B cell (primary cell): ENCODE measurements at regions not wholly inside any gene's neighbourhood (a gene's known extent, or its start where the extent isn't known, plus 50 kb on each side); places are given as distances from the start of the nearest gene placed in this dataset.

Experiments used
- ATAC-seq: fragments of 200-7000 bp; cut with Tn5 transposase; one replicate; pipeline ENCODE4 v1.10.0; 2021; ENCODE audit warnings: low read depth, mild to moderate bottlenecking, moderate number of reproducible peaks, moderate library complexity
- CTCF ChIA-PET: fragments of 350-600 bp; sonication (Branson Sonifier 250); formaldehyde crosslinking; loops from one replicate; lab custom pipeline; 2021; ENCODE audit warnings: antibody characterized with exemption, inconsistent platforms; lab: Charles Lee
- POLR2A ChIA-PET: fragments of 350-600 bp; sonication (Branson Sonifier 250); formaldehyde crosslinking; loops from one replicate; lab custom pipeline; 2021; ENCODE audit warnings: antibody characterized with exemption; lab: Charles Lee
- DNase-seq: peaks from one replicate; pipeline ENCODE4 v3.0.0; 2013
- H2AFZ ChIP-seq: 2 replicates; pipeline ENCODE4 v1.6.1; 2012; ENCODE audit warnings: mild to moderate bottlenecking, low read depth, low read length; ENCODE audit not compliant: insufficient read depth, poor library complexity, severe bottlenecking
- H3K27ac ChIP-seq, 2 donors: 1 replicate in 1 of 2; 2 replicates in 1 of 2; pipeline ENCODE4 v1.5.1; 2012 to 2013; ENCODE audit warnings: low read length in 2 of 2, mild to moderate bottlenecking in 2 of 2, moderate library complexity in 1 of 2
- H3K27me3 ChIP-seq, 4 experiments: fragments of 200-600 bp in 1 of 4; sonication (generic) in 1 of 4; replicated peaks in 1 of 4; 1 replicate in 2 of 4; 2 replicates in 2 of 4; pipeline versions ENCODE4 v1.6.1 to v1.7.0; 2013 to 2016; ENCODE audit warnings: low read length in 3 of 4, mild to moderate bottlenecking in 2 of 4, mixed read lengths in 1 of 4, moderate library complexity in 1 of 4; ENCODE audit not compliant: insufficient read depth in 4 of 4, control insufficient read depth in 3 of 4; ENCODE audit errors: control extremely low read depth in 1 of 4
- H3K36me3 ChIP-seq, 2 experiments: replicated peaks in 1 of 2; 1 replicate in 1 of 2; 2 replicates in 1 of 2; pipeline versions ENCODE4 v1.6.1 to v1.7.1; 2013; ENCODE audit warnings: low read length in 1 of 2; ENCODE audit not compliant: insufficient read depth in 2 of 2, control insufficient read depth in 1 of 2; ENCODE audit errors: control extremely low read depth in 1 of 2, extremely low read depth in 1 of 2
- H3K4me1 ChIP-seq, 2 donors: fragments of 200-600 bp in 1 of 2; sonication (generic) in 1 of 2; 1 replicate in 1 of 2; 2 replicates in 1 of 2; pipeline versions ENCODE4 v1.5.1 to v1.6.1; 2013 to 2017; ENCODE audit warnings: low read length in 2 of 2; ENCODE audit not compliant: control insufficient read depth in 2 of 2, insufficient read depth in 2 of 2
- H3K4me2 ChIP-seq: replicated peaks from 2 replicates; pipeline ENCODE3; 2012; ENCODE audit warnings: mild to moderate bottlenecking, low read depth, low read length; ENCODE audit not compliant: poor library complexity, severe bottlenecking
- H3K4me3 ChIP-seq, 5 experiments: fragments of 200-600 bp in 1 of 5; sonication (generic) in 1 of 5; 1 replicate in 3 of 5; 2 replicates in 2 of 5; pipeline versions ENCODE4 v1.5.1 to v1.7.0; 2011 to 2016; ENCODE audit warnings: low read length in 4 of 5, mild to moderate bottlenecking in 4 of 5, low read depth in 2 of 5, control low read depth in 1 of 5, moderate library complexity in 1 of 5; ENCODE audit not compliant: insufficient read depth in 1 of 5; ENCODE audit errors: control extremely low read depth in 1 of 5, extremely low read depth in 1 of 5
- H3K79me2 ChIP-seq: fragments of 200-600 bp; sonication (generic); one replicate; pipeline ENCODE4 v1.6.0; 2016; ENCODE audit warnings: low read length; ENCODE audit not compliant: control insufficient read depth, insufficient read depth
- H3K9ac ChIP-seq: fragments of 200-600 bp; sonication (generic); 2 replicates; pipeline ENCODE4 v1.6.1; 2017; ENCODE audit warnings: mild to moderate bottlenecking, low read length, moderate library complexity
- H3K9me3 ChIP-seq, 3 donors: one replicate each; pipeline versions ENCODE4 v1.6.1 to v1.7.1; 2013; ENCODE audit warnings: low read length in 2 of 3; ENCODE audit not compliant: control insufficient read depth in 2 of 3, insufficient read depth in 1 of 3; ENCODE audit errors: control extremely low read depth in 1 of 3
- H4K20me1 ChIP-seq: 2 replicates; pipeline ENCODE4 v1.6.0; 2012; ENCODE audit warnings: mild to moderate bottlenecking, low read length; ENCODE audit not compliant: insufficient read depth, control insufficient read depth, poor library complexity, severe bottlenecking
- H3K27ac Mint-ChIP-seq: one replicate; pipeline ENCODE4 v1.8.0; 2021; ENCODE audit warnings: mixed read lengths
- H3K27me3 Mint-ChIP-seq: one replicate; pipeline ENCODE4 v1.8.0; 2021; ENCODE audit warnings: mixed read lengths
- H3K4me1 Mint-ChIP-seq: one replicate; pipeline ENCODE4 v1.8.0; 2021; ENCODE audit warnings: mixed read lengths
- H3K4me3 Mint-ChIP-seq: one replicate; pipeline ENCODE4 v1.8.0; 2021; ENCODE audit warnings: mixed read lengths
- H3K9me3 Mint-ChIP-seq: one replicate; pipeline ENCODE4 v1.8.0; 2022; ENCODE audit warnings: mixed read lengths; ENCODE audit not compliant: insufficient read depth
- EZH2 ChIP-seq: IDR thresholded peaks from 2 replicates; pipeline ENCODE4 v1.6.1; 2012; ENCODE audit warnings: borderline replicate concordance, low read depth, mild to moderate bottlenecking, moderate library complexity, low read length; ENCODE audit not compliant: insufficient read depth, poor library complexity, severe bottlenecking
- WGBS: methylation state at CpG from one replicate; pipeline ENCODE4 v1.1.5; 2013; ENCODE audit warnings: missing lambda C conversion rate; ENCODE audit not compliant: insufficient coverage; 5-methylcytosine and 5-hydroxymethylcytosine counted together
- intact Hi-C: fragments of 100-400 bp; cut with micrococcal nuclease; formaldehyde crosslinking; loops from one replicate; pipeline ENCODE4 v1.10.0; 2022
- TF ChIP-seq, protein P1 (sequence below): fragments of 200-600 bp; IDR thresholded peaks from one replicate; pipeline ENCODE4 v1.8.0; 2022; ENCODE audit warnings: antibody characterized with exemption, mild to moderate bottlenecking

DNA sequence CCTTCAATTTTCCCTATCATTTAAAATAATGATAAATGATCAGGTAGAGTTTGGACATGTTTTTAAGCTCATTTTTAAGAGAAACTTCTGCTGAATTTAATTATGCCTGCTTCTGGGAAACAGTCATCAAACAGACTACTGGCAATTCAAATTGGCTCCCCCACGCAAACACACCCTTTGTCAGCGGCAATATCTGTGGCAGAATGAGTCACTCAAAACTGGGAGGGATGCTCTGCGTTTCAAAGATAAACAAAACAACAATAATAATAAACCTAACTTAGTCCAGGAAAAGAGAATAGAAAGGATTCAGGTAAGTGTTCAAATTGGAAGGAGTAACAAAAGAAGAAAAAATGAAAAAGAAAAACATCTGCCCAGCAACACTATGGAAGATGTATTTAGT is 108.1 kb upstream of the ERCC4 start:
- 80% methylated on average over 1 of the region's 3 CpGs for WGBS
- ATAC-seq = no peak
- no peaks in the 10 kb centered on the region for H3K9me3 Mint-ChIP-seq
- H3K79me2 ChIP-seq = no peaks in the 10 kb centered on the region
- no peak overlapping the region for H3K27ac Mint-ChIP-seq
- H3K36me3 ChIP-seq = no peaks in the 10 kb centered on the region
- H3K9me3 ChIP-seq = no peaks in the 10 kb centered on the region
- H3K27ac ChIP-seq = no peak overlapping the region
- H3K4me1 Mint-ChIP-seq = no peaks in the 10 kb centered on the region
- H4K20me1 ChIP-seq = no peaks in the 10 kb centered on the region
- no peak for DNase-seq
- H2AFZ ChIP-seq = no peak overlapping the region
- TF ChIP-seq, protein P1, sequence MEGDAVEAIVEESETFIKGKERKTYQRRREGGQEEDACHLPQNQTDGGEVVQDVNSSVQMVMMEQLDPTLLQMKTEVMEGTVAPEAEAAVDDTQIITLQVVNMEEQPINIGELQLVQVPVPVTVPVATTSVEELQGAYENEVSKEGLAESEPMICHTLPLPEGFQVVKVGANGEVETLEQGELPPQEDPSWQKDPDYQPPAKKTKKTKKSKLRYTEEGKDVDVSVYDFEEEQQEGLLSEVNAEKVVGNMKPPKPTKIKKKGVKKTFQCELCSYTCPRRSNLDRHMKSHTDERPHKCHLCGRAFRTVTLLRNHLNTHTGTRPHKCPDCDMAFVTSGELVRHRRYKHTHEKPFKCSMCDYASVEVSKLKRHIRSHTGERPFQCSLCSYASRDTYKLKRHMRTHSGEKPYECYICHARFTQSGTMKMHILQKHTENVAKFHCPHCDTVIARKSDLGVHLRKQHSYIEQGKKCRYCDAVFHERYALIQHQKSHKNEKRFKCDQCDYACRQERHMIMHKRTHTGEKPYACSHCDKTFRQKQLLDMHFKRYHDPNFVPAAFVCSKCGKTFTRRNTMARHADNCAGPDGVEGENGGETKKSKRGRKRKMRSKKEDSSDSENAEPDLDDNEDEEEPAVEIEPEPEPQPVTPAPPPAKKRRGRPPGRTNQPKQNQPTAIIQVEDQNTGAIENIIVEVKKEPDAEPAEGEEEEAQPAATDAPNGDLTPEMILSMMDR = no peak
- no peak for TF ChIP-seq EZH2
- no peak overlapping the region for H3K4me3 Mint-ChIP-seq
- H3K27me3 ChIP-seq = peaks cover 0 to 2% (median 0%) of the 10 kb centered on the region in 4 experiments
- H3K27me3 Mint-ChIP-seq = peaks cover 20% of the 10 kb centered on the region
- ChIA-PET POLR2A (no interaction called here), CTCF (no interaction called here)
- no peaks in the 10 kb centered on the region for H3K4me1 ChIP-seq
- no peak overlapping the region for H3K9ac ChIP-seq
- H3K4me3 ChIP-seq = no peak overlapping the region
- no peak overlapping the region for H3K4me2 ChIP-seq
- intact Hi-C loops = no loop called here

DNA sequence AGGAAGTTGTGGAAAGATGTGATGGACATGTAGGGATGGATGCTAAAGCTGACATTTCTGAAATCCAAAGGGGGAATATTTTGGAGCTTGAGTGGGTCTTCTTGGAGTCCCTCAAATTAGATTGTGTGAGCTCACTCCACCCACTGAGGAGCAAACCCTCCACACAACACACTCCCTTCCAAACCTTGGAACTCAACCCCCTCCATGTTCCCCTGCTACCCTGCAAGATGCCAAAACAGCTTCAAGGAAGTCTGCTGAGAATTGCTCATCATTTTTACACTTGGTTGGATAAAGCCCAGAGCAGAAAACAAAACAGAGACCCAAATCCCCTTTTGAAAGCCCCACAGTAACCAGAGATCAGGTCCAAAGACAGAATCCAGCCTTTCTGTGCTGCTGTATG is 103.3 kb upstream of the ERCC4 start:
- Histone ChIP-seq H3K36me3 (no peaks in the 10 kb centered on the region), H3K4me2 (no peak overlapping the region), H2AFZ (no peak overlapping the region), H4K20me1 (no peaks in the 10 kb centered on the region), H3K27ac (no peak overlapping the region), H3K4me3 (no peak overlapping the region), H3K4me1 (no peaks in the 10 kb centered on the region), H3K79me2 (no peaks in the 10 kb centered on the region), H3K9me3 (no peaks in the 10 kb centered on the region), H3K27me3 (no peaks in the 10 kb centered on the region), H3K9ac (no peak overlapping the region)
- ATAC-seq (no peak), DNase-seq (no peak)
- H3K4me1 Mint-ChIP-seq = no peaks in the 10 kb centered on the region
- CTCF ChIA-PET = no interaction called here
- POLR2A ChIA-PET = no interaction called here
- intact Hi-C loops = no loop called here
- no peak overlapping the region for H3K27ac Mint-ChIP-seq
- TF ChIP-seq, protein P1 = no peak
- no peak for TF ChIP-seq EZH2
- H3K27me3 Mint-ChIP-seq = peaks cover 15% of the 10 kb centered on the region
- H3K4me3 Mint-ChIP-seq = no peak overlapping the region
- H3K9me3 Mint-ChIP-seq = no peaks in the 10 kb centered on the region
